Uterus (tissue), 3 donors: ENCODE measurements at regions not wholly inside any gene's neighbourhood (a gene's known extent, or its start where the extent isn't known, plus 50 kb on each side); places are given as distances from the start of the nearest gene placed in this dataset.

ENCODE experiments used
- DNase-seq, 2 donors: peaks; one replicate each; pipeline ENCODE4 v3.0.0-alpha.2; 2019 to 2020
- H3K27ac ChIP-seq, 2 donors: fragments of 200-600 bp; sonication (generic); 1 replicate in 1 of 2; 2 replicates in 1 of 2; pipeline ENCODE4 v1.5.1; 2016 to 2018
- H3K27me3 ChIP-seq, 2 donors: fragments of 200-600 bp; sonication (generic); one replicate each; pipeline ENCODE4 v1.5.1; 2018 to 2019; ENCODE audit warnings: control low read depth in 1 of 2
- H3K36me3 ChIP-seq, 2 donors: fragments of 200-600 bp; sonication (generic); one replicate each; pipeline ENCODE4 v1.5.1; 2019; ENCODE audit warnings: control low read depth in 1 of 2
- H3K4me1 ChIP-seq, 2 donors: fragments of 200-600 bp; sonication (generic); one replicate each; pipeline ENCODE4 v1.5.1; 2018 to 2019; ENCODE audit warnings: control low read depth in 1 of 2
- H3K4me3 ChIP-seq, 2 donors: fragments of 200-600 bp; sonication (generic); 1 replicate in 1 of 2; 2 replicates in 1 of 2; pipeline ENCODE4 v1.5.1; 2018 to 2019; ENCODE audit warnings: mild to moderate bottlenecking in 1 of 2
- H3K9me3 ChIP-seq, 2 donors: fragments of 200-600 bp; sonication (generic); one replicate each; pipeline ENCODE4 v1.5.1; 2019; ENCODE audit warnings: control low read depth in 1 of 2
- POLR2A ChIP-seq, 2 donors: fragments of 450-650 bp; IDR thresholded peaks; one replicate each; pipeline ENCODE4 v1.6.1; 2016; ENCODE audit warnings: antibody characterized with exemption in 2 of 2, mild to moderate bottlenecking in 1 of 2, moderate library complexity in 1 of 2
- intact Hi-C: fragments of 100-400 bp; cut with DNase I; formaldehyde crosslinking; loops from one replicate; pipeline ENCODE4 v1.15.1; 2023; ENCODE audit warnings: low total_unique reads
- TF ChIP-seq, protein P1 (sequence below), 4 experiments: fragments of 200-600 bp in 2 of 4; fragments of 450-650 bp in 2 of 4; sonication (generic) in 2 of 4; IDR thresholded peaks; one replicate each; pipeline ENCODE4 v1.5.1; 2016 to 2019; ENCODE audit warnings: antibody characterized with exemption in 4 of 4, mild to moderate bottlenecking in 2 of 4, moderate library complexity in 1 of 4
- donor health status: DM: yes; HTN: yes; CAD: no.

DNA sequence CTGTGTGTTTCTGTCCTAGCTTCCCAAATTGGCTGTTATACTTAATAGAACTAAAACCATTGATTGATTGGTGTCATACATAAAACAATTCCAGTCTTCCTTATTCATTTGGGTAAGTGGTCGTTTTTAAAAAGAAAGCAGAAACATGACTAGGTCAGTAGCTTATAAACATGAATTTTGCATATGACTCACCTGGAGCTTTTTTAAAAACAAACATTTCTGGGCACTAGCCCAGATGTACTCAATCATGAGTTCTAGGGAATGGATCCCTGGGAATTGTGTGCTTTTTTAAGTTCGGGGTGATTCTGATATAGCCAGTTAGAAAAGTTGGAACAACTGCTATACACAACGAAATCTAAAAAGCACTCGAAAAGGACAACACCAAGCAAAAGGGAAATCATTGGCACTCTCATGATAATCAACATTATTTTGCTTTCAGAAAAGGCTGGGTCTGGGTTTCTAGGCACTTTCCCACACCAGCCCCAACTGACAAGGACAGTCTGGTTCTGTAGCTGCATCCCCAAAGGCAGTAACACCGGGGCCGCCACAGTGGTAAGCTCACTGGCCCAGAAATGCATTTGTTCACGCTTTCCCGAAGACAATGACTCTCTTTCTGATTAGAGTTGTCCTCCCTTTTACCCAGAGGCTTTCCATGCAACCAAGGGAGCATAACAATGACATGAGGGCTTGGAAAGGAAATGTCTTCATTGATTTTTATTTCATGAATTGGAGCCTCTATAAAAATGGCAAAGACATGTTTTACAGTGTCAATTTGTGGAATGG lies 664.9 kb upstream of the WWC1 start:
- H3K36me3 ChIP-seq: no peaks in the 10 kb centered on the region
- H3K9me3 ChIP-seq: no peaks in the 10 kb centered on the region
- intact Hi-C loops: no loop called here
- TF ChIP-seq, protein P1, sequence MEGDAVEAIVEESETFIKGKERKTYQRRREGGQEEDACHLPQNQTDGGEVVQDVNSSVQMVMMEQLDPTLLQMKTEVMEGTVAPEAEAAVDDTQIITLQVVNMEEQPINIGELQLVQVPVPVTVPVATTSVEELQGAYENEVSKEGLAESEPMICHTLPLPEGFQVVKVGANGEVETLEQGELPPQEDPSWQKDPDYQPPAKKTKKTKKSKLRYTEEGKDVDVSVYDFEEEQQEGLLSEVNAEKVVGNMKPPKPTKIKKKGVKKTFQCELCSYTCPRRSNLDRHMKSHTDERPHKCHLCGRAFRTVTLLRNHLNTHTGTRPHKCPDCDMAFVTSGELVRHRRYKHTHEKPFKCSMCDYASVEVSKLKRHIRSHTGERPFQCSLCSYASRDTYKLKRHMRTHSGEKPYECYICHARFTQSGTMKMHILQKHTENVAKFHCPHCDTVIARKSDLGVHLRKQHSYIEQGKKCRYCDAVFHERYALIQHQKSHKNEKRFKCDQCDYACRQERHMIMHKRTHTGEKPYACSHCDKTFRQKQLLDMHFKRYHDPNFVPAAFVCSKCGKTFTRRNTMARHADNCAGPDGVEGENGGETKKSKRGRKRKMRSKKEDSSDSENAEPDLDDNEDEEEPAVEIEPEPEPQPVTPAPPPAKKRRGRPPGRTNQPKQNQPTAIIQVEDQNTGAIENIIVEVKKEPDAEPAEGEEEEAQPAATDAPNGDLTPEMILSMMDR (IDR thresholded peaks at IDR 0.05): no peak
- H3K27me3 ChIP-seq: no peaks in the 10 kb centered on the region
- H3K4me1 ChIP-seq: no peaks in the 10 kb centered on the region
- no peak for DNase-seq
- no peak overlapping the region for H3K4me3 ChIP-seq
- H3K27ac ChIP-seq: no peak overlapping the region

DNA sequence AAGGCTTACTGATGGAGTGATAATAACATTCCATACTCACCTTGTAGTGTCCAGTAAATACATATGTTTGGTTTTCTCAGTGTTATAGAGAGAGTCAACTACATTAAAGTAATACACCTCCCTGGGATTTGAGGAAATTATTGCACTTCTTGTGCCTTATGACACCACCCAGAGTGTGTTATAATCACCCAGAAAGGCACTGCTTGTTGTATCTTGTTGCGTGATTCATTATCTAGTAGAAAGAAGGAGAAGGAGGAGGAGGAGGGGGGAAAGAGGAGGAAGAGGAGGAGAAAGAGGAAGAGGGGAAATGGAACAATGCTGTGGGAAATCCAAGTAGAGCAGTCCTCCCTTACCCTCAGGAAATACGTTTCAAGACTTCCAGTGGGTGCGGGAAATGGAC lies 661.8 kb upstream of the WWC1 start:
- H3K27ac ChIP-seq: no peak overlapping the region
- intact Hi-C loops: no loop called here
- no peak overlapping the region for H3K4me3 ChIP-seq
- TF ChIP-seq POLR2A (IDR thresholded peaks at IDR 0.05): no peak
- TF ChIP-seq, protein P1 (IDR thresholded peaks at IDR 0.05): no peak
- no peak for DNase-seq
- no peaks in the 10 kb centered on the region for H3K36me3 ChIP-seq
- H3K4me1 ChIP-seq: no peaks in the 10 kb centered on the region
- H3K9me3 ChIP-seq: no peaks in the 10 kb centered on the region
- no peaks in the 10 kb centered on the region for H3K27me3 ChIP-seq

DNA sequence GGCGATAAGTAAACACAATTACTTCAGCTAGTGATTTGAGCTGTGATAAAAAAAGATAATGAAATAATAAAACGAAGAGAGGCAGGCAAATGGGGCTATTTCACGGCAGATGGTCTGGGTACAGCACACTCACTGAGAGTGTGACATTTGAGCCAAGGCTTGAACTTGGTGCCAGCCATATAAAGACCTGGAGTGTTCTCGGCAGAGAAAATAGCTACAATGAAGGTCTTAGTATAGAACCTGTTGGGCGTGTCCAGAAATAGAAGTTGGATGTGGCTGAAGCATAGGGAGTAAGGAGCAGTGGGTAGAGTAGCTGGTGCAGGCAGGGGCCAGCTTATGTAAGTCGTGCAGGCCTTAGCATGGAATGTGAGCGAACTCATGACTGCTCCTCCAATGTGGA lies 660.3 kb upstream of the WWC1 start:
- intact Hi-C loops: no loop called here
- Histone ChIP-seq H3K36me3 (no peaks in the 10 kb centered on the region), H3K27ac (no peak overlapping the region), H3K4me1 (no peaks in the 10 kb centered on the region), H3K9me3 (no peaks in the 10 kb centered on the region), H3K4me3 (no peak overlapping the region), H3K27me3 (no peaks in the 10 kb centered on the region)
- no peak for DNase-seq
- TF ChIP-seq, protein P1 (IDR thresholded peaks at IDR 0.05): no peak
- no peak for TF ChIP-seq POLR2A (IDR thresholded peaks at IDR 0.05)

DNA sequence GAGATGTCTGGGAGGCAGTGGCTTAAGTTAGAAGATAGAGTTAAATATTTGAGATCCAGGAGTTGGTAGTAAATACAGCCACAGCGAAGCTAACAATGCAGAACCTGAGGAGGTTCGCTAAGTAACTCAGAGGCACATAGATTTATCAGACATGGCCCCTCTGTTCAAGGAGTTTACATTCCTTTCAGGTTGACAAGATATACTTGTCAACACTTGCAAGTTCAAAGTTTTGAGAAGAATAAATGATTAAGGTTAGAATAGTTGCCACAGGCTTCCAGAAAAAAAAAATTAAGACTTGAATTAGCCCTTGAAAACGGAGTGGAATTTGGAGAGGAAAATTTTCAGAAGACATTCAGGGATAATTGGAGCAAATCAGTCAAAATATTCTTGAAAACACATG lies 658.3 kb upstream of the WWC1 start:
- Histone ChIP-seq H3K4me1 (no peaks in the 10 kb centered on the region), H3K27me3 (no peaks in the 10 kb centered on the region), H3K27ac (no peak overlapping the region), H3K4me3 (no peak overlapping the region), H3K9me3 (no peaks in the 10 kb centered on the region), H3K36me3 (no peaks in the 10 kb centered on the region)
- DNase-seq: no peak
- TF ChIP-seq, protein P1 (IDR thresholded peaks at IDR 0.05): no peak
- no peak for TF ChIP-seq POLR2A (IDR thresholded peaks at IDR 0.05)
- intact Hi-C loops: no loop called here

DNA sequence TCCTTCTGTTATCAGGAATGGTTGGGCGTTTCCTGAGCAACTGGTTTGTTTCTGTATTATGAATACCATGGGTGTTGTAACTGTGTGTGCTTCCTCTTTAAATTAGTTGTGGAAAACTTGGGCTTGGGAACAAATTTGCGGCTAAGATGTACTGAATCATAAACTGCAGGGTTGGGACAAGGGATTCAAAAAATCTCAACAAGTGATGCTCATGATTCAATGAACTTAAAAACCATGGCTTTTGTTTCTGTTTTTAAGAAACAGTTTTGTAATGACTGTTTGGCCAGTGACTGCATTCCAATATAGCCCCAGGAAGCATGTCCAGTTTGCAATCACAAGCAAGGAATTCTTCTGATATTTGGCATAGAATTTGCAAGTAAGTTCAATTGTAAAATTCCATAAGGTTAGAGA lies 657.5 kb upstream of the WWC1 start:
- Histone ChIP-seq H3K9me3 (no peaks in the 10 kb centered on the region), H3K27me3 (no peaks in the 10 kb centered on the region), H3K4me3 (no peak overlapping the region), H3K27ac (no peak overlapping the region), H3K36me3 (no peaks in the 10 kb centered on the region), H3K4me1 (no peaks in the 10 kb centered on the region)
- DNase-seq: no peak
- TF ChIP-seq, protein P1 (IDR thresholded peaks at IDR 0.05): no peak
- no peak for TF ChIP-seq POLR2A (IDR thresholded peaks at IDR 0.05)
- intact Hi-C loops: no loop called here
